ENCODE measurements at regions not wholly inside any gene's neighbourhood (a gene's known extent, or its start where the extent isn't known, plus 50 kb on each side); places are given as distances from the start of the nearest gene placed in this dataset.

DNA sequence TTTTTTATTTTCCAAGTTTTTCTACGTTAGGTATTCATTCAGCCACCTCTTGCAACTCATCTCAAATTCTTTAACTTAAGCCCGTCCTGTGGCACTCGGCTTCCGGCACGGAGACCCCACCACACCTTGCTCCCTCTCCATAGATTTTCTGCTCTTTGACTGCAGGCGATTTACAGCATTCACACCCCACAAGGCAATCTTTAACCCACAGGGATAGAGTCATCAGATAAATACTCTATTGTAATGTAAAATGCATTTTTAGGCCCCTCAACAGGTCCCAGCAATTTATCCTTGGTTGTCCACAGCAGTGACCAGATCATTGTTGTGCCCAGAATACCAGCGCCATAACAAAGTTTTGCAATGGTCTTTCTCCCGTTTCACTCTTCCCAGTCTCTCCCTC is 132.3 kb upstream of the EPHA4 start:
- Histone ChIP-seq H3K9me3 (no peaks in the 10 kb centered on the region), H3K4me3 (no peak overlapping the region), H3K4me1 (no peaks in the 10 kb centered on the region), H3K36me3 (no peaks in the 10 kb centered on the region), H3K27ac (no peak overlapping the region), H3K27me3 (no peaks in the 10 kb centered on the region)
- TF ChIP-seq, protein P1, sequence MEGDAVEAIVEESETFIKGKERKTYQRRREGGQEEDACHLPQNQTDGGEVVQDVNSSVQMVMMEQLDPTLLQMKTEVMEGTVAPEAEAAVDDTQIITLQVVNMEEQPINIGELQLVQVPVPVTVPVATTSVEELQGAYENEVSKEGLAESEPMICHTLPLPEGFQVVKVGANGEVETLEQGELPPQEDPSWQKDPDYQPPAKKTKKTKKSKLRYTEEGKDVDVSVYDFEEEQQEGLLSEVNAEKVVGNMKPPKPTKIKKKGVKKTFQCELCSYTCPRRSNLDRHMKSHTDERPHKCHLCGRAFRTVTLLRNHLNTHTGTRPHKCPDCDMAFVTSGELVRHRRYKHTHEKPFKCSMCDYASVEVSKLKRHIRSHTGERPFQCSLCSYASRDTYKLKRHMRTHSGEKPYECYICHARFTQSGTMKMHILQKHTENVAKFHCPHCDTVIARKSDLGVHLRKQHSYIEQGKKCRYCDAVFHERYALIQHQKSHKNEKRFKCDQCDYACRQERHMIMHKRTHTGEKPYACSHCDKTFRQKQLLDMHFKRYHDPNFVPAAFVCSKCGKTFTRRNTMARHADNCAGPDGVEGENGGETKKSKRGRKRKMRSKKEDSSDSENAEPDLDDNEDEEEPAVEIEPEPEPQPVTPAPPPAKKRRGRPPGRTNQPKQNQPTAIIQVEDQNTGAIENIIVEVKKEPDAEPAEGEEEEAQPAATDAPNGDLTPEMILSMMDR (IDR thresholded peaks at IDR 0.05) = no peak
- no peak for DNase-seq (ENCODE audit: low spot score in 2 of 2)
- intact Hi-C loops (cut with DNase I) = no loop called here

DNA sequence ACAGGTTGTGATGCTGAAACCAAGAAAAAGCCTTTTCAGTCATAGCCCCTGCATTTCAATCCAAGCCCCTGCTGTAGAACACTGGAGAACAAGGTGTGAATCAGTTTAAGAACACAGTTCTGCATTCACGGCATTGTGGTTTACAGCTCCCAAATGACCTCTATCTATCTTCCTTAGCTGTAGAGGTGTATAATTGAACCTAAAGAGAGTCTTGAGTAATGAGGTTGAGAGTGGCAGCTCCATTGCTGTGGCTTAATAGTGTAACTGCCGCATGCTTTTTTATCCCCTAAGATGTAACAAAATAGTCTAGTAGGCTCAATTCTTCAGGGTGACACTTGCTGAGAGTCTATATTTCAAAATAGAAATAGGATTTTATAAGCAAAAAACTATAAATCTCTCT is 121.3 kb upstream of the EPHA4 start:
- H3K36me3 ChIP-seq = no peaks in the 10 kb centered on the region
- no peak for DNase-seq (ENCODE audit: low spot score in 2 of 2)
- H3K4me1 ChIP-seq = no peaks in the 10 kb centered on the region
- H3K9me3 ChIP-seq = no peaks in the 10 kb centered on the region
- H3K27me3 ChIP-seq = no peaks in the 10 kb centered on the region
- intact Hi-C loops (cut with DNase I) = no loop called here
- TF ChIP-seq, protein P1 (IDR thresholded peaks at IDR 0.05) = no peak
- H3K27ac ChIP-seq = no peak overlapping the region
- no peak overlapping the region for H3K4me3 ChIP-seq

DNA sequence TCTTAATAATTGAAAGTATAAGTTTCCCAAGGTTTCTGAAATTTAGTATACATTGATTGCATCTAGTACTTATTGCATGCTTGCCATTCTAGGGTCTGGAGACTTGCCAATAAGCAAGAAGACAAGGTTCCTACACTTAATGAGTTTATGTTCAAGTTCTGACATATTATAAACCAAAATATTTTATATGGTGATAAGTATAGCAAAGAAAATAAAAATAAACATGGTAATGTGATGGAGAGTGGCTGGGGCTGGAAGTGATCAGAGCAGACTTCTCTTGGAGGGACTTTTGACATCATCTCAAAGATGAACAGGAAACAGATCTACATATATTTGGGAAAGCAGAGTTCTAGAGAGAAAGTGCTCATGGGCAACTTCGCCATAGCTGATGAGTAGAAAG is 119.5 kb upstream of the EPHA4 start:
- Histone ChIP-seq H3K9me3 (no peaks in the 10 kb centered on the region), H3K4me3 (no peak overlapping the region), H3K27me3 (no peaks in the 10 kb centered on the region), H3K27ac (no peak overlapping the region), H3K4me1 (no peaks in the 10 kb centered on the region), H3K36me3 (no peaks in the 10 kb centered on the region)
- intact Hi-C loops (cut with DNase I) = no loop called here
- TF ChIP-seq, protein P1 (IDR thresholded peaks at IDR 0.05) = no peak
- DNase-seq (ENCODE audit: low spot score in 2 of 2) = no peak

DNA sequence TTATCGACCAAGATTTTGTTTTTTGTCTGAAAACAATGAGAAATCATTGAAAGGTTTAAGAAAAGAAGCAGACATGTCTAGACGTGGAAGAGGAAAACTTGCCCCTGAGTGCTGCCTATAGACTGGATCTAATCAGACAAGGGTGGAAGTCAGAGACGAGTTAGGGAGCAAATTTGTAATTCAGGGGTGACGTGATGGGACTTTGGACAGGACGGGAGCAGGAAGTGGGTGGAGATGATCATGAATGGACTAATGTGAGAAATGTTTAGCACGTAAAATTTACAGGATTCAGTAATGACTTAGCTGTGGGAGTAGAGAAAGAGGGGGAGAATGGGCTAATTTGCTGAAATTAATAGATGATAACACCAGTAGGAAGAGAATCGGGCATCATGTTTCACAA is 117.0 kb upstream of the EPHA4 start:
- TF ChIP-seq, protein P1 (IDR thresholded peaks at IDR 0.05) = no peak
- intact Hi-C loops (cut with DNase I) = no loop called here
- Histone ChIP-seq H3K27ac (no peak overlapping the region), H3K36me3 (no peaks in the 10 kb centered on the region), H3K27me3 (no peaks in the 10 kb centered on the region), H3K4me3 (no peak overlapping the region), H3K9me3 (no peaks in the 10 kb centered on the region), H3K4me1 (no peaks in the 10 kb centered on the region)
- DNase-seq (ENCODE audit: low spot score in 2 of 2) = no peak

DNA sequence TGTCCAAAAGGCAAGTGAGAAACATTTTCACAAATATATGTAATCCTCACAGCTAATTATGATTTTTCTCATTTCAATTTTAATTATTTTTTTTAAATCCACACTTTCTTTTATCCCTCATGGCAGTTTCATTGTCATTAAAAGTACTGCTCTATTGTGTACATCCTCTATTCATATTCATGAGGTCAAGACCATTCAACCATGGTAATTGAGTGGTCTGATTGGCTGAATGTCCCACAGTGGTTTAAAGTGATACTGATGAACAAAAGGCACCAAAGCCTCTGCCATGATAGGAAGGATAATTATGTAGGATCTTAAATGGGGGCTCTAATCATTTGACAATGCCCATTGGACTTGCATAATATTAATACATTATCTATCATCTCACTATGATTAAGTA is 108.4 kb upstream of the EPHA4 start:
- H3K9me3 ChIP-seq = no peaks in the 10 kb centered on the region
- no peak overlapping the region for H3K4me3 ChIP-seq
- no peak for DNase-seq (ENCODE audit: low spot score in 2 of 2)
- no peak overlapping the region for H3K27ac ChIP-seq
- H3K36me3 ChIP-seq = no peaks in the 10 kb centered on the region
- no peaks in the 10 kb centered on the region for H3K27me3 ChIP-seq
- TF ChIP-seq, protein P1 (IDR thresholded peaks at IDR 0.05) = no peak
- intact Hi-C loops (cut with DNase I) = no loop called here
- no peaks in the 10 kb centered on the region for H3K4me1 ChIP-seq

DNA sequence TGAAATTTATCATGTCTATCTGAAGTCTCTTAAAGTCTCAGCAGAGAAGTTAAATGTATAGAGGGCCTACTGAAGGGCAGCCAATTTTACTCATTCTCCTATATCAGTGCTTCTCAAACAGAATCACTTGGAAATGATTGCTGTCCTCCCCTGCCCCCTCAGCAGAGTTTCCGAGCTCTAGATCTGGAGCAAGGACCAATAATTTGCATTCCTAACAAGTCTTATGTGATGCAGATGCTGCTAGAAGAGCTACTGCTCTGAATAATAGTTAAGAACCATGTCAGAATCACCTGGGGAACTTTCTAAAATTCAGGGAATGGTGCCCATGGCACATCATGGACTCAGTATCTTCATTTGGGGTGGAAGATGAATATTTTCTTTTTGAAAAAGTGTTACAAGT is 105.6 kb upstream of the EPHA4 start:
- Histone ChIP-seq H3K27me3 (no peaks in the 10 kb centered on the region), H3K36me3 (no peaks in the 10 kb centered on the region), H3K4me3 (no peak overlapping the region), H3K9me3 (no peaks in the 10 kb centered on the region), H3K27ac (no peak overlapping the region), H3K4me1 (no peaks in the 10 kb centered on the region)
- no peak for DNase-seq (ENCODE audit: low spot score in 2 of 2)
- TF ChIP-seq, protein P1 (IDR thresholded peaks at IDR 0.05) = no peak
- intact Hi-C loops (cut with DNase I) = no loop called here

Data from ascending aorta (tissue), 2 donors.